ENCODE measurements at regions not wholly inside any gene's neighbourhood (a gene's known extent, or its start where the extent isn't known, plus 50 kb on each side); places are given as distances from the start of the nearest gene placed in this dataset.

GRCh38 chr5:89452081-89452480 is 569.1 kb upstream of the MEF2C start:
- Histone ChIP-seq H3K27me3 (ENCODE audit: insufficient read depth, poor library complexity, severe bottlenecking) (no peaks in the 10 kb centered on the region), H3K27ac (replicated peaks) (no peak overlapping the region), H3K4me3 (replicated peaks; ENCODE audit: insufficient read depth, low read length) (no peak overlapping the region)
- no peak for DNase-seq (ENCODE audit: low read depth in 1 of 2, low spot score in 1 of 2)
- no peak for TF ChIP-seq POLR2AphosphoS5 (IDR thresholded peaks at IDR 0.05; ENCODE audit: low read depth)
- TF ChIP-seq GABPA (IDR thresholded peaks at IDR 0.05; ENCODE audit: low read depth) = no peak
- TF ChIP-seq, protein P1, sequence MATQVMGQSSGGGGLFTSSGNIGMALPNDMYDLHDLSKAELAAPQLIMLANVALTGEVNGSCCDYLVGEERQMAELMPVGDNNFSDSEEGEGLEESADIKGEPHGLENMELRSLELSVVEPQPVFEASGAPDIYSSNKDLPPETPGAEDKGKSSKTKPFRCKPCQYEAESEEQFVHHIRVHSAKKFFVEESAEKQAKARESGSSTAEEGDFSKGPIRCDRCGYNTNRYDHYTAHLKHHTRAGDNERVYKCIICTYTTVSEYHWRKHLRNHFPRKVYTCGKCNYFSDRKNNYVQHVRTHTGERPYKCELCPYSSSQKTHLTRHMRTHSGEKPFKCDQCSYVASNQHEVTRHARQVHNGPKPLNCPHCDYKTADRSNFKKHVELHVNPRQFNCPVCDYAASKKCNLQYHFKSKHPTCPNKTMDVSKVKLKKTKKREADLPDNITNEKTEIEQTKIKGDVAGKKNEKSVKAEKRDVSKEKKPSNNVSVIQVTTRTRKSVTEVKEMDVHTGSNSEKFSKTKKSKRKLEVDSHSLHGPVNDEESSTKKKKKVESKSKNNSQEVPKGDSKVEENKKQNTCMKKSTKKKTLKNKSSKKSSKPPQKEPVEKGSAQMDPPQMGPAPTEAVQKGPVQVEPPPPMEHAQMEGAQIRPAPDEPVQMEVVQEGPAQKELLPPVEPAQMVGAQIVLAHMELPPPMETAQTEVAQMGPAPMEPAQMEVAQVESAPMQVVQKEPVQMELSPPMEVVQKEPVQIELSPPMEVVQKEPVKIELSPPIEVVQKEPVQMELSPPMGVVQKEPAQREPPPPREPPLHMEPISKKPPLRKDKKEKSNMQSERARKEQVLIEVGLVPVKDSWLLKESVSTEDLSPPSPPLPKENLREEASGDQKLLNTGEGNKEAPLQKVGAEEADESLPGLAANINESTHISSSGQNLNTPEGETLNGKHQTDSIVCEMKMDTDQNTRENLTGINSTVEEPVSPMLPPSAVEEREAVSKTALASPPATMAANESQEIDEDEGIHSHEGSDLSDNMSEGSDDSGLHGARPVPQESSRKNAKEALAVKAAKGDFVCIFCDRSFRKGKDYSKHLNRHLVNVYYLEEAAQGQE (IDR thresholded peaks at IDR 0.05; ENCODE audit: insufficient replicate concordance, low read depth) = no peak
- TF ChIP-seq SPI1 (IDR thresholded peaks at IDR 0.05; ENCODE audit: borderline replicate concordance, low read depth) = no peak
- no peak for TF ChIP-seq CTCF (IDR thresholded peaks at IDR 0.05; ENCODE audit: insufficient read depth, low read length)

DNA sequence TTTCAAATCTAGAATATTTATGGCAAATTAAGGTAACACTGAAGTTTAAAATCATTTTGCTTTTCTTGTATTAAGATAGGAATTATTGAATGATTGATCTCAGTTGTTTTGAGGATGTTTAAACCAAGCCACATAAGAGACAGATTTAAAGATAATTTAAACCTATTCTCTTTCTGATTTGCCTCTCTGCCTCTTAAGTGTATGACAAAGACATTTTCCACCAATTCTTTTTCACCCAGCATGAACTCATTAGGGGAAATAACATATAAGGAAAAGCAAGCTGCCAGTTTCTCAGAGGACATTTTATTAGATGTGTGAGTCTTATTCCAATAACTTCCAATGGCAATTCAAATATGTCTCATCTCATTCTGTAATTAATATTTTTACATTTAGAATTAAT is 568.3 kb upstream of the MEF2C start:
- no peak for DNase-seq (ENCODE audit: low read depth in 1 of 2, low spot score in 1 of 2)
- Histone ChIP-seq H3K4me3 (replicated peaks; ENCODE audit: insufficient read depth, low read length) (no peak overlapping the region), H3K27me3 (ENCODE audit: insufficient read depth, poor library complexity, severe bottlenecking) (no peaks in the 10 kb centered on the region), H3K27ac (replicated peaks) (no peak overlapping the region)
- no peak for TF ChIP-seq GABPA (IDR thresholded peaks at IDR 0.05; ENCODE audit: low read depth)
- TF ChIP-seq POLR2AphosphoS5 (IDR thresholded peaks at IDR 0.05; ENCODE audit: low read depth) = no peak

- H3K4me3 ChIP-seq (replicated peaks; ENCODE audit: insufficient read depth, low read length) = no peak overlapping the region
- TF ChIP-seq, protein P1 (IDR thresholded peaks at IDR 0.05; ENCODE audit: insufficient replicate concordance, low read depth) = no peak
- TF ChIP-seq GABPA (IDR thresholded peaks at IDR 0.05; ENCODE audit: low read depth) (no peak), POLR2AphosphoS5 (IDR thresholded peaks at IDR 0.05; ENCODE audit: low read depth) (no peak), SPI1 (IDR thresholded peaks at IDR 0.05; ENCODE audit: borderline replicate concordance, low read depth) (no peak), CTCF (IDR thresholded peaks at IDR 0.05; ENCODE audit: insufficient read depth, low read length) (no peak)
- no peak for DNase-seq (ENCODE audit: low read depth in 1 of 2, low spot score in 1 of 2)
- no peaks in the 10 kb centered on the region for H3K27me3 ChIP-seq (ENCODE audit: insufficient read depth, poor library complexity, severe bottlenecking)
- H3K27ac ChIP-seq (replicated peaks) = no peak overlapping the region
These were observed 567.2 kb upstream of the MEF2C start for GRCh38 chr5:89450149-89450538.

- TF ChIP-seq POLR2AphosphoS5 (IDR thresholded peaks at IDR 0.05; ENCODE audit: low read depth) = no peak
- TF ChIP-seq SPI1 (IDR thresholded peaks at IDR 0.05; ENCODE audit: borderline replicate concordance, low read depth) = no peak
- TF ChIP-seq GABPA (IDR thresholded peaks at IDR 0.05; ENCODE audit: low read depth) = no peak
- TF ChIP-seq CTCF (IDR thresholded peaks at IDR 0.05; ENCODE audit: insufficient read depth, low read length) = no peak
- TF ChIP-seq, protein P1 (IDR thresholded peaks at IDR 0.05; ENCODE audit: insufficient replicate concordance, low read depth) = no peak
- H3K4me3 ChIP-seq (replicated peaks; ENCODE audit: insufficient read depth, low read length) = no peak overlapping the region
- H3K27ac ChIP-seq (replicated peaks) = no peak overlapping the region
- H3K27me3 ChIP-seq (ENCODE audit: insufficient read depth, poor library complexity, severe bottlenecking) = no peaks in the 10 kb centered on the region
- no peak for DNase-seq (ENCODE audit: low read depth in 1 of 2, low spot score in 1 of 2)
These were observed 566.6 kb upstream of the MEF2C start for GRCh38 chr5:89449392-89450148.
